ENCODE measurements at regions not wholly inside any gene's neighbourhood (a gene's known extent, or its start where the extent isn't known, plus 50 kb on each side); places are given as distances from the start of the nearest gene placed in this dataset.

- DNase-seq (ENCODE audit: low spot score): no peak
These were observed 115.8 kb upstream of the DTNA start for GRCh38 chr18:34594266-34594665.

GRCh38 chr18:34595690-34596089, 114.4 kb upstream of the DTNA start:
- no peak for DNase-seq (ENCODE audit: low spot score)

GRCh38 chr18:34598120-34598635, 111.9 kb upstream of the DTNA start:
- no peak for DNase-seq (ENCODE audit: low spot score)

GRCh38 chr18:34600158-34600557, 109.9 kb upstream of the DTNA start:
- DNase-seq (ENCODE audit: low spot score): no peak

- no peak for DNase-seq (ENCODE audit: low spot score)
These were observed 109.0 kb upstream of the DTNA start for GRCh38 chr18:34600874-34601656.

- DNase-seq (ENCODE audit: low spot score): no peak
These were observed 105.5 kb upstream of the DTNA start for GRCh38 chr18:34604591-34604990.

GRCh38 chr18:34606851-34607250, 103.2 kb upstream of the DTNA start:
- no peak for DNase-seq (ENCODE audit: low spot score)

- DNase-seq (ENCODE audit: low spot score): no peak
These were observed 102.0 kb upstream of the DTNA start for GRCh38 chr18:34608064-34608463.

- DNase-seq (ENCODE audit: low spot score): no peak
These were observed 100.0 kb upstream of the DTNA start for GRCh38 chr18:34609986-34610648.

GRCh38 chr18:34611904-34612303, 98.2 kb upstream of the DTNA start:
- DNase-seq (ENCODE audit: low spot score): no peak

GRCh38 chr18:34620258-34620861, 89.7 kb upstream of the DTNA start:
- DNase-seq (ENCODE audit: low spot score): no peak

- no peak for DNase-seq (ENCODE audit: low spot score)
These were observed 86.5 kb upstream of the DTNA start for GRCh38 chr18:34623557-34623956.

GRCh38 chr18:34624551-34624950, 85.5 kb upstream of the DTNA start:
- DNase-seq (ENCODE audit: low spot score): no peak

GRCh38 chr18:34626404-34627136, 83.5 kb upstream of the DTNA start:
- no peak for DNase-seq (ENCODE audit: low spot score)

- no peak for DNase-seq (ENCODE audit: low spot score)
These were observed 82.8 kb upstream of the DTNA start for GRCh38 chr18:34627137-34627920.

GRCh38 chr18:34631093-34631966, 78.8 kb upstream of the DTNA start:
- DNase-seq (ENCODE audit: low spot score): no peak

- no peak for DNase-seq (ENCODE audit: low spot score)
These were observed 77.8 kb upstream of the DTNA start for GRCh38 chr18:34632321-34632720.

- no peak for DNase-seq (ENCODE audit: low spot score)
These were observed 76.7 kb upstream of the DTNA start for GRCh38 chr18:34633368-34633767.

GRCh38 chr18:34637094-34637801, 72.8 kb upstream of the DTNA start:
- DNase-seq (ENCODE audit: low spot score): no peak

- DNase-seq (ENCODE audit: low spot score): no peak
These were observed 70.4 kb upstream of the DTNA start for GRCh38 chr18:34639687-34640086.
